Panc1 (cell line): ENCODE measurements at regions not wholly inside any gene's neighbourhood (a gene's known extent, or its start where the extent isn't known, plus 50 kb on each side); places are given as distances from the start of the nearest gene placed in this dataset.

Source experiments
- ATAC-seq: fragments of 200-7000 bp; cut with Tn5 transposase; 2 replicates; pipeline ENCODE4 v1.9.1; 2020; ENCODE audit warnings: mild to moderate bottlenecking, moderate library complexity
- BruUV-seq: library from RNA; stranded (reverse); fragments of 400-500 nt; replicated peaks from 2 replicates; lab custom pipeline; 2021; lab: Mats Ljungman, UMichigan
- CTCF ChIA-PET: fragments of 300-600 bp; sonication (Branson Sonifier 250); formaldehyde crosslinking; loops from one replicate; lab custom pipeline; 2022; ENCODE audit warnings: antibody characterized with exemption; lab: Charles Lee
- POLR2A ChIA-PET: fragments of 300-600 bp; sonication (Branson Sonifier 250); formaldehyde crosslinking; loops from one replicate; lab custom pipeline; 2022; ENCODE audit warnings: antibody characterized with exemption; lab: Charles Lee
- DNase-seq: peaks from one replicate; pipeline ENCODE4 v3.0.0-alpha.2; 2010; ENCODE audit warnings: low read depth, low spot score
- H3K27ac ChIP-seq: 2 replicates; pipeline ENCODE4 v1.5.1; 2011; ENCODE audit warnings: mild to moderate bottlenecking, low read length, inconsistent platforms
- H3K27me3 ChIP-seq: fragments of 200-500 bp; sonication (Bioruptor generic); 2 replicates; pipeline ENCODE4 v1.6.0; 2014; ENCODE audit warnings: low read length, inconsistent platforms; ENCODE audit not compliant: control insufficient read depth, insufficient read depth
- H3K36me3 ChIP-seq: fragments of 200-500 bp; sonication (Bioruptor generic); 2 replicates; pipeline ENCODE4 v1.5.1; 2014; ENCODE audit warnings: inconsistent platforms, mild to moderate bottlenecking, low read length, moderate library complexity; ENCODE audit not compliant: control insufficient read depth, insufficient read depth
- H3K4me1 ChIP-seq: 2 replicates; pipeline ENCODE4 v1.5.1; 2011; ENCODE audit warnings: inconsistent platforms, mild to moderate bottlenecking, low read length, moderate library complexity; ENCODE audit not compliant: control insufficient read depth, insufficient read depth
- H3K4me3 ChIP-seq, 2 experiments: 2 replicates each; pipeline ENCODE4 v1.5.1; 2011 to 2012; ENCODE audit warnings: low read depth in 2 of 2, low read length in 2 of 2, mild to moderate bottlenecking in 2 of 2, inconsistent platforms in 1 of 2, moderate library complexity in 1 of 2
- H3K9me3 ChIP-seq: fragments of 200-500 bp; sonication (Bioruptor generic); 2 replicates; pipeline ENCODE4 v1.5.1; 2014; ENCODE audit warnings: low read depth, mild to moderate bottlenecking, inconsistent platforms, low read length, moderate library complexity; ENCODE audit not compliant: control insufficient read depth, insufficient read depth
- POLR2AphosphoS5 ChIP-seq: IDR thresholded peaks from 2 replicates; pipeline ENCODE4 v1.6.1; 2012; ENCODE audit warnings: mild to moderate bottlenecking, low read depth, low read length, moderate library complexity
- SIN3A ChIP-seq: IDR thresholded peaks from 2 replicates; pipeline ENCODE4 v1.6.1; 2012; ENCODE audit warnings: low read depth, mild to moderate bottlenecking, low read length, moderate library complexity, borderline replicate concordance; ENCODE audit not compliant: insufficient read depth
- TCF7L2 ChIP-seq: IDR thresholded peaks from 2 replicates; pipeline ENCODE4 v1.6.1; 2011; ENCODE audit warnings: mild to moderate bottlenecking, low read depth, low read length, inconsistent platforms
- in situ Hi-C: cut with HindIII; loops from 2 replicates; pipeline ENCODE4 v1.10.0; 2016; ENCODE audit warnings: low sequenced_read_pairs, low pct_unique_long_range_greater_than_20kb
- intact Hi-C: fragments of 100-400 bp; cut with micrococcal nuclease; formaldehyde crosslinking; loops from one replicate; pipeline ENCODE4 v1.10.0; 2022; ENCODE audit not compliant: unreplicated experiment
- TF ChIP-seq, protein P1 (sequence below), 2 experiments: IDR thresholded peaks; 2 replicates each; pipeline ENCODE4 v1.6.1; 2011 to 2012; ENCODE audit warnings: low read depth in 2 of 2, control low read depth in 1 of 2, low read length in 1 of 2, mild to moderate bottlenecking in 1 of 2, moderate library complexity in 1 of 2; ENCODE audit not compliant: insufficient read depth in 1 of 2
- TF ChIP-seq, protein P2 (sequence below): fragments of 450-650 bp; IDR thresholded peaks from 2 replicates; pipeline ENCODE4 v1.5.1; 2017; ENCODE audit warnings: mild to moderate bottlenecking

DNA sequence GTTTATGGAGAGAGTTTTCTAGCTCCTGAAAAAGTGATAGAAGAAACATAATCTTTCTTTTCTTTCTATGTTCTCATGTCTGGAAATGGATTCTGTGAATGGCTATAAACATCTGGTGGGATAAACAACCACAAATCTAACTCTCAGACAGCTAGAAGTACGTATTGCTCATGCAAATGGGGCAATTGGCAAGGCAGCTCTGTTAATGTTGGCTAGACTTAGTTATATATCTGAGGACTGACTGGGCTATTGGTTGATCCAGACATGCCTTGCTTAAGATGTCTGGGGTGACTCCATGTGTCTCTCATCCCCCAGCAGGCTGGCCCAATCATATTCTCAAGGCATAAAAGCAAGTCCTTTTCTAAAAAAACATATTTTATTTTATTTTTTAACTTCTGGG, 939.2 kb upstream of the NRXN1 start:
- H3K4me3 ChIP-seq = no peak overlapping the region
- ATAC-seq (no peak), DNase-seq (no peak)
- no peaks in the 10 kb centered on the region for H3K36me3 ChIP-seq
- POLR2A ChIA-PET = no interaction called here
- no TSS peak for BruUV-seq
- intact Hi-C loops = no loop called here
- no peaks in the 10 kb centered on the region for H3K4me1 ChIP-seq
- no peaks in the 10 kb centered on the region for H3K27me3 ChIP-seq
- CTCF ChIA-PET = no interaction called here
- TF ChIP-seq TCF7L2 (no peak), POLR2AphosphoS5 (no peak), SIN3A (no peak)
- TF ChIP-seq, protein P1, sequence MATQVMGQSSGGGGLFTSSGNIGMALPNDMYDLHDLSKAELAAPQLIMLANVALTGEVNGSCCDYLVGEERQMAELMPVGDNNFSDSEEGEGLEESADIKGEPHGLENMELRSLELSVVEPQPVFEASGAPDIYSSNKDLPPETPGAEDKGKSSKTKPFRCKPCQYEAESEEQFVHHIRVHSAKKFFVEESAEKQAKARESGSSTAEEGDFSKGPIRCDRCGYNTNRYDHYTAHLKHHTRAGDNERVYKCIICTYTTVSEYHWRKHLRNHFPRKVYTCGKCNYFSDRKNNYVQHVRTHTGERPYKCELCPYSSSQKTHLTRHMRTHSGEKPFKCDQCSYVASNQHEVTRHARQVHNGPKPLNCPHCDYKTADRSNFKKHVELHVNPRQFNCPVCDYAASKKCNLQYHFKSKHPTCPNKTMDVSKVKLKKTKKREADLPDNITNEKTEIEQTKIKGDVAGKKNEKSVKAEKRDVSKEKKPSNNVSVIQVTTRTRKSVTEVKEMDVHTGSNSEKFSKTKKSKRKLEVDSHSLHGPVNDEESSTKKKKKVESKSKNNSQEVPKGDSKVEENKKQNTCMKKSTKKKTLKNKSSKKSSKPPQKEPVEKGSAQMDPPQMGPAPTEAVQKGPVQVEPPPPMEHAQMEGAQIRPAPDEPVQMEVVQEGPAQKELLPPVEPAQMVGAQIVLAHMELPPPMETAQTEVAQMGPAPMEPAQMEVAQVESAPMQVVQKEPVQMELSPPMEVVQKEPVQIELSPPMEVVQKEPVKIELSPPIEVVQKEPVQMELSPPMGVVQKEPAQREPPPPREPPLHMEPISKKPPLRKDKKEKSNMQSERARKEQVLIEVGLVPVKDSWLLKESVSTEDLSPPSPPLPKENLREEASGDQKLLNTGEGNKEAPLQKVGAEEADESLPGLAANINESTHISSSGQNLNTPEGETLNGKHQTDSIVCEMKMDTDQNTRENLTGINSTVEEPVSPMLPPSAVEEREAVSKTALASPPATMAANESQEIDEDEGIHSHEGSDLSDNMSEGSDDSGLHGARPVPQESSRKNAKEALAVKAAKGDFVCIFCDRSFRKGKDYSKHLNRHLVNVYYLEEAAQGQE (IDR thresholded peaks at IDR 0.05; ENCODE audit: insufficient read depth in 1 of 2, low read depth in 2 of 2, low read length in 1 of 2) = no peak
- TF ChIP-seq, protein P2, sequence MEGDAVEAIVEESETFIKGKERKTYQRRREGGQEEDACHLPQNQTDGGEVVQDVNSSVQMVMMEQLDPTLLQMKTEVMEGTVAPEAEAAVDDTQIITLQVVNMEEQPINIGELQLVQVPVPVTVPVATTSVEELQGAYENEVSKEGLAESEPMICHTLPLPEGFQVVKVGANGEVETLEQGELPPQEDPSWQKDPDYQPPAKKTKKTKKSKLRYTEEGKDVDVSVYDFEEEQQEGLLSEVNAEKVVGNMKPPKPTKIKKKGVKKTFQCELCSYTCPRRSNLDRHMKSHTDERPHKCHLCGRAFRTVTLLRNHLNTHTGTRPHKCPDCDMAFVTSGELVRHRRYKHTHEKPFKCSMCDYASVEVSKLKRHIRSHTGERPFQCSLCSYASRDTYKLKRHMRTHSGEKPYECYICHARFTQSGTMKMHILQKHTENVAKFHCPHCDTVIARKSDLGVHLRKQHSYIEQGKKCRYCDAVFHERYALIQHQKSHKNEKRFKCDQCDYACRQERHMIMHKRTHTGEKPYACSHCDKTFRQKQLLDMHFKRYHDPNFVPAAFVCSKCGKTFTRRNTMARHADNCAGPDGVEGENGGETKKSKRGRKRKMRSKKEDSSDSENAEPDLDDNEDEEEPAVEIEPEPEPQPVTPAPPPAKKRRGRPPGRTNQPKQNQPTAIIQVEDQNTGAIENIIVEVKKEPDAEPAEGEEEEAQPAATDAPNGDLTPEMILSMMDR = no peak
- no peaks in the 10 kb centered on the region for H3K9me3 ChIP-seq
- in situ Hi-C loops = no loop called here
- no peak overlapping the region for H3K27ac ChIP-seq

DNA sequence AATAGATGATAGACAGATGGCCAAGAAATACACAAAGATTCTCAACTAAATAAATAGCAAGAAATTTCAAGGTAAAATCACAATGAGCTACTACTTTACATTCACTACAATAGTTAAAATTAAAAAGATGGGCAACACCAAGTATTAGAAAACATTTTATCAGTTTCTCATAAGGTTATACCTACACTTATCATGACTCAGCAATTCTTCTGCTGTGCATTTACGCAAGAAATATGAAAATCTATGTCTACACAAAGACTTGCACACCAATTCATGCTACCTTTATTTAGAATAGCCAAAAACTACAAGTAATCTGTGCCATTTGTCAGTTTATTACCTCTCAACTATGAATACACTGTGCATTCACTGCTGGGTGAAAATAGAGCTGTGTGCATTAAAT, 937.4 kb upstream of the NRXN1 start:
- intact Hi-C loops (no loop called here), in situ Hi-C loops (no loop called here)
- TF ChIP-seq TCF7L2 = no peak
- TF ChIP-seq, protein P1 (IDR thresholded peaks at IDR 0.05; ENCODE audit: insufficient read depth in 1 of 2, low read depth in 2 of 2, low read length in 1 of 2) = no peak
- no peak for TF ChIP-seq SIN3A
- TF ChIP-seq, protein P2 = no peak
- no peak for TF ChIP-seq POLR2AphosphoS5
- DNase-seq = no peak
- Histone ChIP-seq H3K9me3 (no peaks in the 10 kb centered on the region), H3K4me3 (no peak overlapping the region), H3K27ac (no peak overlapping the region), H3K27me3 (no peaks in the 10 kb centered on the region), H3K36me3 (no peaks in the 10 kb centered on the region), H3K4me1 (no peaks in the 10 kb centered on the region)
- CTCF ChIA-PET = no interaction called here
- POLR2A ChIA-PET = no interaction called here
- BruUV-seq = no TSS peak
- no peak for ATAC-seq
